Calu3 (cell line): ENCODE measurements at regions not wholly inside any gene's neighbourhood (a gene's known extent, or its start where the extent isn't known, plus 50 kb on each side); places are given as distances from the start of the nearest gene placed in this dataset.

Experiments used
- BruUV-seq: library from RNA; stranded (reverse); fragments of 400-500 nt; replicated peaks from 2 replicates; lab custom pipeline; 2021; lab: Mats Ljungman, UMichigan
- CTCF ChIA-PET: fragments of 300-600 bp; sonication (Branson Sonifier 250); formaldehyde crosslinking; loops from one replicate; lab custom pipeline; 2022; ENCODE audit warnings: antibody characterized with exemption; lab: Charles Lee
- DNase-seq: peaks from one replicate; pipeline ENCODE4 v3.0.0; 2022
- H3K27ac Mint-ChIP-seq: one replicate; pipeline ENCODE4 v1.8.0; 2022; ENCODE audit warnings: mixed read lengths; ENCODE audit not compliant: unreplicated experiment
- H3K27me3 Mint-ChIP-seq: one replicate; pipeline ENCODE4 v1.8.0; 2022; ENCODE audit warnings: mixed read lengths; ENCODE audit not compliant: unreplicated experiment
- H3K36me3 Mint-ChIP-seq: one replicate; pipeline ENCODE4 v1.8.0; 2022; ENCODE audit warnings: mild to moderate bottlenecking, moderate library complexity, mixed read lengths; ENCODE audit not compliant: insufficient read depth, unreplicated experiment
- H3K4me1 Mint-ChIP-seq: one replicate; pipeline ENCODE4 v1.8.0; 2022; ENCODE audit warnings: mild to moderate bottlenecking, low read depth, mixed read lengths; ENCODE audit not compliant: unreplicated experiment
- H3K4me3 Mint-ChIP-seq: one replicate; pipeline ENCODE4 v1.8.0; 2022; ENCODE audit warnings: mild to moderate bottlenecking, low read depth, moderate library complexity, mixed read lengths; ENCODE audit not compliant: unreplicated experiment
- H3K9me3 Mint-ChIP-seq: one replicate; pipeline ENCODE4 v1.8.0; 2022; ENCODE audit warnings: low read depth, mixed read lengths; ENCODE audit not compliant: unreplicated experiment
- intact Hi-C: fragments of 100-400 bp; cut with micrococcal nuclease; formaldehyde crosslinking; loops from one replicate; pipeline ENCODE4 v1.10.0; 2022; ENCODE audit not compliant: unreplicated experiment
- TF ChIP-seq, protein P1 (sequence below): fragments of 200-600 bp; IDR thresholded peaks from one replicate; pipeline ENCODE4 v1.8.0; 2022; ENCODE audit warnings: antibody characterized with exemption; ENCODE audit not compliant: unreplicated experiment

DNA sequence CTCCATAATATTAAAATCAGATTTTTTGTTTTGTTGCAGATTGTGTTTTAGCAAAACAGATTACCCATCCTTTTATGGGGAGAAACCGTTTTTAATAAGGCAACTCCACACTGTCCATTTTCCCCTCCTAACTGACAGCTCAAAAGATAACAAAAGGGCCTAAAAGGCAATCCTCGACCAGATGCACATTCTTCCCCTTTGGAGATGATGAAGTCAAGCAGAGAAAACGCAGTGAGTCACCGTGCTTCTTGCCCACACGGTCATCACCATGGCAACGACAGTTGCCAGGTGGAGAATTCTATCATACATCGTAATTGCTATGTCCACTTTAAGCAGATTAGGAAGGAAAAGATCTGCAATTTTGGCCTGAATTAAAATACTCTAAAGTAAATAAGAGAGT, 96.4 kb downstream of the DIRAS2 start:
- H3K4me3 Mint-ChIP-seq = no peak overlapping the region
- peak; percentile 51 for DNase-seq
- no peak overlapping the region for H3K27ac Mint-ChIP-seq
- no peaks in the 10 kb centered on the region for H3K36me3 Mint-ChIP-seq
- CTCF ChIA-PET = no interaction called here
- BruUV-seq = no TSS peak
- no peaks in the 10 kb centered on the region for H3K9me3 Mint-ChIP-seq
- no peaks in the 10 kb centered on the region for H3K27me3 Mint-ChIP-seq
- intact Hi-C loops = no loop called here
- TF ChIP-seq, protein P1, sequence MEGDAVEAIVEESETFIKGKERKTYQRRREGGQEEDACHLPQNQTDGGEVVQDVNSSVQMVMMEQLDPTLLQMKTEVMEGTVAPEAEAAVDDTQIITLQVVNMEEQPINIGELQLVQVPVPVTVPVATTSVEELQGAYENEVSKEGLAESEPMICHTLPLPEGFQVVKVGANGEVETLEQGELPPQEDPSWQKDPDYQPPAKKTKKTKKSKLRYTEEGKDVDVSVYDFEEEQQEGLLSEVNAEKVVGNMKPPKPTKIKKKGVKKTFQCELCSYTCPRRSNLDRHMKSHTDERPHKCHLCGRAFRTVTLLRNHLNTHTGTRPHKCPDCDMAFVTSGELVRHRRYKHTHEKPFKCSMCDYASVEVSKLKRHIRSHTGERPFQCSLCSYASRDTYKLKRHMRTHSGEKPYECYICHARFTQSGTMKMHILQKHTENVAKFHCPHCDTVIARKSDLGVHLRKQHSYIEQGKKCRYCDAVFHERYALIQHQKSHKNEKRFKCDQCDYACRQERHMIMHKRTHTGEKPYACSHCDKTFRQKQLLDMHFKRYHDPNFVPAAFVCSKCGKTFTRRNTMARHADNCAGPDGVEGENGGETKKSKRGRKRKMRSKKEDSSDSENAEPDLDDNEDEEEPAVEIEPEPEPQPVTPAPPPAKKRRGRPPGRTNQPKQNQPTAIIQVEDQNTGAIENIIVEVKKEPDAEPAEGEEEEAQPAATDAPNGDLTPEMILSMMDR = no peak
- peaks cover 6% of the 10 kb centered on the region for H3K4me1 Mint-ChIP-seq

DNA sequence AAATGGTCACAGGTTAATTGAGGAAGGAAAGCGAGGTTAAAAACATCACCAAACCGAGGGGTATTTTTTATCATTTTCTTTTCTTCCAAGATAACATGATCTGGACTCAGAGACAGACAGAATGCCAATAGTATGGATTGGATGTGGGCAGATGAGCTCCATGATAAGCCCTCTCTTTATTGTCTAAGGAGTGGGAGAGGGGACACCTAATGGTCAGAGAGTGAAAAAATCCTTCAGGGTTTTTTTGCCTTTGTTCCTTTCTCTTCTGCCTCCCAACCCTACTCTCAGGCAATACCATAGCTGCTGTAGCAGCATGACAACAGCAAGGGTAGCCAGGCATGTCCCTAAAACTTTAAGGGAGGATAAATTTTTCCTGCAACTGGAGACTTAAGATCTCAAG, 94.7 kb downstream of the DIRAS2 start:
- no peaks in the 10 kb centered on the region for H3K36me3 Mint-ChIP-seq
- H3K27ac Mint-ChIP-seq = no peak overlapping the region
- no peak overlapping the region for H3K4me3 Mint-ChIP-seq
- no peaks in the 10 kb centered on the region for H3K9me3 Mint-ChIP-seq
- CTCF ChIA-PET = no interaction called here
- H3K4me1 Mint-ChIP-seq = peaks cover 6% of the 10 kb centered on the region
- no peaks in the 10 kb centered on the region for H3K27me3 Mint-ChIP-seq
- intact Hi-C loops = no loop called here
- BruUV-seq = no TSS peak
- TF ChIP-seq, protein P1 = no peak
- DNase-seq = no peak

DNA sequence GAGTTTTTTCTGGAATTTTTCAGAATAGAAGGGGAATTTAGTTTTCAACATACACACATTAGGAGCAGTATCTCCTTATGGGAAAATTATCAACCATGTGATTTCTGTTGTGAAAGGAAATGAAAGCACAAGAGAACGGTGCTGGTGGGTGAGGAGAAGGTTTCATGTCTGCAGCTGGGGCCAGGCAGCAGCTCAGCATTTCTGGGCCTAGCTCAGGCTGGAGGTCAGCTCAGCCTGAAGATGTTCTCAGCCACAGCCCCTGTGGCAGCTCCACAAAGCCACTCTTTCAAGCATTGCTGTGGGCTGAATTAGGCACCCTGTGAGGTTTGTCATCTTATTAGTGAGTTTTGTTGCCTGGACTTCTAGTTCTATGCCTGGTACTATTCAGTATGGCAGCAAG, 90.3 kb downstream of the DIRAS2 start:
- CTCF ChIA-PET = no interaction called here
- DNase-seq = no peak
- TF ChIP-seq, protein P1 = no peak
- peaks cover 4% of the 10 kb centered on the region for H3K9me3 Mint-ChIP-seq
- intact Hi-C loops = no loop called here
- H3K4me3 Mint-ChIP-seq = no peak overlapping the region
- BruUV-seq = no TSS peak
- H3K4me1 Mint-ChIP-seq = peaks cover 8% of the 10 kb centered on the region
- H3K27me3 Mint-ChIP-seq = no peaks in the 10 kb centered on the region
- no peak overlapping the region for H3K27ac Mint-ChIP-seq
- H3K36me3 Mint-ChIP-seq = no peaks in the 10 kb centered on the region

DNA sequence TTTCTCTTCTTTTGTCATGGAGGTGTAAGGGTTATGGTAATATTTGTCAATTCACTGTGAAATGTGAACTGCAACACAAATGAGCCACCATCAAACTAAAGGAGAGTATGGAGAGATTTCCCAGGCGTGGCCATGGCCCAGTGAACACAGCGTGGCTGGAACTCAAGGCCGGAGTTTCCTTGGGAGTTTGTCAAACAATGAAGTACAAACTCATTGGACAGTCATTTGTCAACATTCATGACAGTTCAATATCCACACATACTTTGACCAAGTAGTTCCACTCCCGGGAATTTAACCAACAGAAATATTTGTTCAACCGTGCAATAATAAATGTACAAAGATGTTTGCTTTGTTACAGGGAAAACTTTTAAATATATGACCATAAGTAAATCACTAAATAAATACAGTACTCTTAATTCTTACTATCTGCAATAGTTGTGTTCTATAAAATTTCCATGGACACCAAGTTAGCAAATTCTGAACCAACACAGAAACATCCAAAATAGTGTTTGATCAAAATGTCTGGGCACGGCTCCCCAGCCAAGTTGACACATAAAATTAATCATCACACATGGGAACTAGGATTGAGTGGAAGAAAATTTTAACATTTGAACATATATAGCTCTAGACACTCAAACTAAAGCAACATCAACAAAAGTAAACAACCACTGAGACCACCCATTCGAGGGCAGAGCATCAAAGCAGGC, 87.1 kb downstream of the DIRAS2 start:
- Mint-ChIP-seq H3K27ac (no peak overlapping the region), H3K27me3 (no peaks in the 10 kb centered on the region), H3K36me3 (no peaks in the 10 kb centered on the region), H3K4me1 (peaks cover 8% of the 10 kb centered on the region), H3K4me3 (no peak overlapping the region), H3K9me3 (peaks cover 4% of the 10 kb centered on the region)
- intact Hi-C loops = no loop called here
- CTCF ChIA-PET = no interaction called here
- DNase-seq = no peak
- no TSS peak for BruUV-seq
- TF ChIP-seq, protein P1 = no peak
